ENCODE measurements at regions not wholly inside any gene's neighbourhood (a gene's known extent, or its start where the extent isn't known, plus 50 kb on each side); places are given as distances from the start of the nearest gene placed in this dataset.

DNA sequence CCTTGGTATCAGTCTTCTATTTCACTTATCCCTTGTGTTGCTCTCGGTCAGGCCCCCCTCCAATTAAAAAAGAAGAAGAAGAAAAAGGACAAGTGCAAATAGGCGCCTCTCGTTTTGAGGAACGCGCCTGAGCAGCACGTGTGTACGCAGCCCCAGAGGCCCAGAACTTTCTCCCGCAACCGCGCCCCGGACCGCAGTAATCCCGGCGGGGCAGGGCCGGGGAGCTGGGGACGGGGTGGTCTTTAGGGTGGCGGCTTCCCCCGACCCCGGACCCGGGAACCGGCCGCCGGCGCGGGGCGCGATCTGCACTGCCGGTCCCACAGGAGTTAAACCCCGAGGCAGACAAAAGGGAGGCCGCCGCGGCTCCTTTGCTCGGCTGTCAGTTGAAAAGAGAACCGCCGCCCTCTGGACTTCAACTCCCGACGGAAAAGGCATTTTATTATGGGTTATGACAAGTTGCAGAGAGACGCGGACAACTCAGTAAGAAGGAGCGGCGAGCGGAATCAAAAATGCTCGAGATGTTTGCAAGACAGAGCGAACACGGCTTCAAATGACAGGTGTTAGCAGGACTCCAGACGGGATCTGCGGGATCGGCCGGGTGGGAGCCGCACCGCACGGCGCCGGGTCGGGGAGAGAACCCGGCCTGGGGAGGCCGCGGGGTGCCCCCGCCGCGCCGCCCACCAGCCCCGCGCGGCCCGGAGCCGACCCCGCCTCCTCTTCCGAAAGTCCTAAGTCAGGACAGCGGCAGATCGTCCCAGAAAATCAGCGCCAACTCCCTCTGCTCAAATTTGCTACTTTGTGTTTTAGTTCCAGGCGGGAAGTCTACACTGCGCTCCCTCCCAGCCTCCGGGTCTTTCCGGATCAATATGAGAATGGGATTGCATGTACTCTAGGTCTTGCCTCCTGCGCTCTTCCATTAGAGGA lies 79.0 kb downstream of the NR2F2 start:
- in situ Hi-C loops (cut with HindIII; ENCODE audit: low pct_unique_long_range_greater_than_20kb, low sequenced_read_pairs), result no loop called here
- no peak for DNase-seq (ENCODE audit: low read depth in 1 of 2, low spot score in 1 of 2)
- no peak for TF ChIP-seq JUND (IDR thresholded peaks at IDR 0.05; ENCODE audit: low read depth)

DNA sequence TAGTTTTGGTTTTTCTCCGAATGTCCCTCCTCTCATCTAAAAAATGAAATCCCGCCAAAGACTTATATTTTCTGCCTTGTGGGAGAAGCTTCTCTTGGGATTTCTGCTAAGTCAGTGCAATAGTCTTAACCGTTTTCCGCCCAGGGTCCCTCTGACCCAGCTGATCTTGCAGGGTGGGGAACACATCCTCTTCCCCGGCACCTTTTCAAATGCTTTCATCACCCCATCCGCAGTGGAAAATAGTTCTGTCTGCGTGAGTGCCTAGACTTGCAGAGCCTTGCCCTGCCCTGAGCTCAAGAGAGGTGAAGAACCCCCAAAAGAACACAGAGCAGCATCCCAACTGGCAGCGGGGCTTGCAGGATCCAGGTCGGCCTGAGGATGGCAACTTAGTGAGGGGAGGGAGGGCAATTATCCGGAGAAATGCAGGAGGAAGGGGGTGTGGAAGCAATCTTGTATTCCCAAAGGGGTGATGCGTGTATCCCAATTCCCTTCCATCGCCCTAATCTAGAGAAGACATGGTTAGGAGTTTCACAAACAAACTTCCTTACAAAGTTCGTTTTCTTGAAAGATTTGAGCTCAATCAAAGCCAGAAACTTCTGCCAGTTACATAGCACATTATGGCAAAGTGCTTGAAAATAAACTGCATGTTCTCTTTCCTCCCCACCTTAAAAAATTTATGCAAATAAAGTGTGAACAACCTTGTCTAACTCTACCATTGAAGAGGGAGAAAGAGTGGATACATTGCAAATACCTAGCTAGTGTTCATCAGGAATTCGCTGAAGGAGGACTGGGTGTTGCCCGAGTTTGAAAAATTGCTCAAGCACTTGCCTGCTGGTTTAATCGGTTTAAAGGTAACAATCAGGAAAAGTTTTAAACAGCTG lies 79.9 kb downstream of the NR2F2 start:
- no peak for DNase-seq (ENCODE audit: low read depth in 1 of 2, low spot score in 1 of 2)
- in situ Hi-C loops (cut with HindIII; ENCODE audit: low pct_unique_long_range_greater_than_20kb, low sequenced_read_pairs), result no loop called here
- no peak for TF ChIP-seq JUND (IDR thresholded peaks at IDR 0.05; ENCODE audit: low read depth)

DNA sequence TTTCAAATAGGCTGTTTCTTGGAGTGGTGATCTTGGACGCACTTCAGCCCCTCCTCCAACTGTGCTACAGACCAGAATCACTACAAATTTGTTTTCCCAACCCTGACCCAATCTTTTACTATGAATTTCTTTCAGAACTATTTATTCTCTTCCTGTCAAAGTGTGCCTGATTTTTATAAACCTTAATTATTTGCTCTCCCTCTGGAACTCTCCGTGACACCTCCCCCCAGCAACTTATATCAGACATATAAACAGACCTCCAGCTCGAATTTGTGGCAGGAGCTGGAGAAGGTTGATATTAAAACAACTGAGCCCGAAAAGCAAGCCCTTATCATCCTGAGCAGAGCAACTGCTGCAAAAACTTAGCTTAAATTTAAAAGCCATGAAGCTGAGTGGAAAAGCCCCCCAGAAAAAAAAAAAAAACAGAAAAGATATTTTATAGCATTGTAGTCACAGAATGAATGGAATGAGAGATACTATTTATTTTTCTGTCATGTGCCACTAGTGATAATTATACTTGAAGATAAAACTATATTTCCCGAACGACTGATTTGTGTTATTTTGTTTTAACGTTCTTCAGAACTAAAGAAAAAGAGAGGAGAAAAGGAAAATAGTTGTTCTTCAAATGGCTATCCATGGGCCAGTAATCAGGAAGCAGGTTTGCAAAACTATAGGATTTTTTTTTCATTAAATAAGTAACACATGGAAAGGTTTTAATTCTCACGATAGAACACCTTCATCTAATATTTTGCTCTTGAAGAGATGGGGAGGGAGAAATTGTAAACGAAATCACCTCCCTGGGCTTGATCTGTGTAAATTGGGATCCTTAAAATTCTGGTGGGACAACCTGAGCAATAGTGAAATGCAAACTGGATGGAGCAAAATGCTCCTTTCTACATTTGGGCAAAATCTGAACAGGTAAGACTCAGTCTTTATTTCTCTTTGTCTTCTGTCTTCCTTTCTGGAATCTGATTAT lies 80.8 kb downstream of the NR2F2 start:
- no peak for TF ChIP-seq JUND (IDR thresholded peaks at IDR 0.05; ENCODE audit: low read depth)
- in situ Hi-C loops (cut with HindIII; ENCODE audit: low pct_unique_long_range_greater_than_20kb, low sequenced_read_pairs), result no loop called here
- no peak for DNase-seq (ENCODE audit: low read depth in 1 of 2, low spot score in 1 of 2)

DNA sequence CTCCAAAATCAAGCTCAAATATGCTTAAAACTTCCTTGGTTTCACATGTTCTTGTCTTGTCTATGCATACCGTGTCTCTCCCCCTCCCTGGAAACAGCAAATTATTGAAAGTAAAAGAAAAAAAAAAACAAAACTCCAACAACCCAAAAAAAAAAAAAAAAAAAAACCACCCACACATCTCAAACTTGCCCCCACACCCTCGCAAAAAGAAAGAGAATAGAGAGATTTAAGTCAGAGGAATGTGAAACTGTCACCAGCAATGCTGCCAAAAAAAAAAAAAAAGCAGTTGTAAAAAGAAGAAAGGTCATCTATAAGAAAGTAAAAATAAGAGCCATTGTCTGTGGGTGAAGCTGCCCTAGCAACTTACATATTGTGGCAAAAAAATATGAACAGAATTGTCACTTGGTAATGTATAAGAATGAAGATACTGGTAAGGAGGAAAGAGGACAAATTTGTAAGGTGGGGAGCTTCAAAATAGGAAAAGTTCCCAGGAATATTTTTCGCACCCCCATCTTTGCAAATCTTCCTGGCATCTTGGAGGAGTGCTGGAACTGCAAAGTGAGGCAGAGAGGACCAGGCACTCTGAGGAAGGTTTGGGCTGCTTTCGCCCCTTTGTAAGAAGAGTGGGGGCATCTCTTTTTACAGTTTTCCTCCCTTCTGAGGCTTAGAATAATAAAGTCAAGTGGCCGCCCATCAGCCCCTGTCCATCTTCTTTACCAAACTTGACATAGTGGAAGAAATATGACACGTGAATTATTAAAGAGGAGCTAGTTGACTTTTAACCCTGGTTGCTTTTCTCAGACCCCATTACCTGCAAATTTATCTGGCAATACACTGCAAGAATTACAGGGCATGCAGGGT lies 81.8 kb downstream of the NR2F2 start:
- in situ Hi-C loops (cut with HindIII; ENCODE audit: low pct_unique_long_range_greater_than_20kb, low sequenced_read_pairs), result no loop called here
- no peak for DNase-seq (ENCODE audit: low read depth in 1 of 2, low spot score in 1 of 2)
- no peak for TF ChIP-seq JUND (IDR thresholded peaks at IDR 0.05; ENCODE audit: low read depth)

DNA sequence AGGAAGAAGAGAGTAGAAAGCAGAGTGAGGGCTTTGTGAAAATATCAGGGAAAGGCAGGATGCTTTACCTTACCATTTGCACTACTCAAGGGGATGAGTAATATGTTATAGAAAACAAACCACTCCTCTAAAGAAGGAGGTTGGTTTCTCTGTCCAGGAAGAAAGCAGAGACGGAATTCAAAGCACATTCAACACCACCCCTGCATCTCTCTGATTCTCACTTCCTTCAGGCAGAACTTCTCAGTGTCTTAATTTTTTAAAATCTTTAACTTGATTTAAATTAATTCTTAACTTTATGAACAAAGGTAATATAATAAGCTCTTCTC lies 82.4 kb downstream of the NR2F2 start:
- in situ Hi-C loops (cut with HindIII; ENCODE audit: low pct_unique_long_range_greater_than_20kb, low sequenced_read_pairs), result no loop called here
- no peak for TF ChIP-seq JUND (IDR thresholded peaks at IDR 0.05; ENCODE audit: low read depth)
- DNase-seq (ENCODE audit: low read depth in 1 of 2, low spot score in 1 of 2), result no peak

DNA sequence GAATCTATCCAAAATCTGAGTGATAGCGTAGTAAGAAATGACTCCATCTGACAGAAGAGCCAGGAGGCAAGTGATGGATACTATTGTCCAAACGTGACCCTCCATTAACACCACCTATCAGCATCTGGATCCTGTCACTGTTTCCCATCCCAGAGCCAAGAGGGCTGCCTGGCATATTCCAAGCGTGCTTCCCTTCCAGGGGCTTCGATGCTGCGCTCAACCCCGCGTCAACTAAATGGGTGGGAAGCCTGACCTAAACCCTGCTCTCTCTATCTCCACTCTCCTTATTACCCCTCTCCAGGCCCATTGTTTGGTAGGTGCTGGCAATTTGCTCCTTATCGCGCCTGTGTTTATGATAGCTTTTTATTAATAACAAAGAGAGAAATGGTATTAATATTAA lies 83.2 kb downstream of the NR2F2 start:
- DNase-seq (ENCODE audit: low read depth in 1 of 2, low spot score in 1 of 2), result no peak
- no peak for TF ChIP-seq JUND (IDR thresholded peaks at IDR 0.05; ENCODE audit: low read depth)
- in situ Hi-C loops (cut with HindIII; ENCODE audit: low pct_unique_long_range_greater_than_20kb, low sequenced_read_pairs), result no loop called here

DNA sequence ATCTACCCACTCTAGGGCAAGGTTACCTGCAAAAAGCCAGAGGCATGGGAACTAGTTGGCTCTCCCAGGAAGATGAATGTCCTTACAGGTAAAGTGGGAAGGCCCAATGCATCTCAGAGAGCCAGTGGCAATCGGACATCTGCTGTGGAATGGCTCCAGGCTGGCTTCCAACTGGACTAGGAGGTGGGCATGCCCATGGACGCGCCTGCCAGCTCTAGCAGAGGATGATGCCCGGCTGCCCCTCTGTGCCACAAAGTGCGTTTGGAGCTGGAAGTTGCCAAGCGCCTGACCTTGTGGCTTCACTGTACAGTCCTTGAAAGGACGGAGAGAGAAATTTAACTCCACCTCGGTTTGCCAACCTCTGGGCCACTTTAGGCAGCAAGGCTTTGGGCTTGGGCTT lies 84.4 kb downstream of the NR2F2 start:
- DNase-seq (ENCODE audit: low read depth in 1 of 2, low spot score in 1 of 2), result no peak
- in situ Hi-C loops (cut with HindIII; ENCODE audit: low pct_unique_long_range_greater_than_20kb, low sequenced_read_pairs), result no loop called here

DNA sequence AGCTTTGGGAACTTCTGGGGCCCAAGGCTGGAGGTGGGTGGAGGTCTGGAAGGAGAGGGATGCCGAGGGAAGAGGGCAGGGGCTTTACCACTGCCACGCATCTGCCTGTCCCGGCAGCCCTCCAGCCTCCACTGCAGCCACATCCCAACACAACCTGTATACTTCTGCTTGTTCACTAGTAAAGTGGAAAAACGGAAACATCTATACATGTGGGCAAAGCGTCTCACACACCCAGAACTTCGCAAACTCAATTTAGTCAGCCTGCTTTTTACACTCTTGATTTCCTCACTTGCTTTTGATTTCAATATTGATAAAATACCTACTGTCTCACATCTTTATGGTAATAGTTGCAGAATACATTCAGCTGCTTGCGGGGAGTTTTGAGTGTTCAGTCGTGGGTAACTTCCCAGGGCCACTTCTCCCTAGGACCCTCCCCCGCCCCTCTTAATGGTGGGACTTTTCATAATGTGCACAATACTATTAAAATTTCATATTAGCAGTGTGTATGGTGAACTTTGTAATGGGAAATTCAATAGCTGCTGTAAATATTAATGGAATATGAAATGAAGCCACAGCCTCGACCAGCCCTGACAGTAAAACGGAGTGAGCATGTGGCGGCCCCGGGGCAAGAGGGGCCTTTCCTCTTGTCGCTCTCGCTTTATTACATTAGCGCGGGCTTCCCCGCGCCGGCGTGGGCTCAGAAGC lies 85.2 kb downstream of the NR2F2 start:
- in situ Hi-C loops (cut with HindIII; ENCODE audit: low pct_unique_long_range_greater_than_20kb, low sequenced_read_pairs), result no loop called here
- DNase-seq (ENCODE audit: low read depth in 1 of 2, low spot score in 1 of 2), result no peak
- TF ChIP-seq JUND (IDR thresholded peaks at IDR 0.05; ENCODE audit: low read depth), result no peak

More for the DNA sequence above, 84.4 kb downstream of the NR2F2 start:
- no peak for TF ChIP-seq JUND (IDR thresholded peaks at IDR 0.05; ENCODE audit: low read depth)

DNA sequence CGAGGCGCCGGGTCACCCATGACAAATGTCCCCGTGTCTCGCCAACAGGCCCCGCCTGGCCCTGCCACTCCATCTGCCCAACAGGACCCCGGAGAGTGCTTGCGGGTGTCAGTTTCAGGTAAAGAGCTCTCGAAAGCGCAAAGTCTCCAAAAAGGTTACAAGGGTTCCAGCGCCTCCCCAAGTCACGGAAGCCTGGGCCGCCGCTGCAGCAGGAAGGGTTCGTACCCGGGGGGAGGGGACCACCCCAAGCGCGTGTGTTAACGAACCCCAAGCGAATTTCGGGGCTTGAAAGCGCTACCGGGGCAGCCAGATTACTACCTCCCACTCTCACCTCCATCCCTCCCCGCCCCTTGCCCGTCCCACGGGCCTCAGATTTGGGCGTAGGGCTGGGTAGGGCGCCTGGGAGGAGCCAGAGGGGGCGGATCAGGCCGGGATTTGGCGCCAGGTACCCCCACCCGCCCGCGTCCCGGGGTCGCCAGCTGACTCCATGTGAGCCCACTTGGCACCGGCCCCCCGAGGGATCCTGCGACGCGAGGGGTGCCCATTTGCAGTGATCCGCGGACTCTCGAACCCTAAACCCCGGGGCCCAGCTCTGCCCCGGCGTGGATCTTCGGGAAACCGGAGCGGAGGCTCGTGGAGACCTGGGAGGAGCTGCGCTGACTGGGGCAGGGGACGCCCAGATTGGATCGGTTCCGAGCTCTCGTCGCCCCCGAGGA lies 85.9 kb downstream of the NR2F2 start:
- no peak for DNase-seq (ENCODE audit: low read depth in 1 of 2, low spot score in 1 of 2)
- no peak for TF ChIP-seq JUND (IDR thresholded peaks at IDR 0.05; ENCODE audit: low read depth)
- in situ Hi-C loops (cut with HindIII; ENCODE audit: low pct_unique_long_range_greater_than_20kb, low sequenced_read_pairs), result no loop called here

DNA sequence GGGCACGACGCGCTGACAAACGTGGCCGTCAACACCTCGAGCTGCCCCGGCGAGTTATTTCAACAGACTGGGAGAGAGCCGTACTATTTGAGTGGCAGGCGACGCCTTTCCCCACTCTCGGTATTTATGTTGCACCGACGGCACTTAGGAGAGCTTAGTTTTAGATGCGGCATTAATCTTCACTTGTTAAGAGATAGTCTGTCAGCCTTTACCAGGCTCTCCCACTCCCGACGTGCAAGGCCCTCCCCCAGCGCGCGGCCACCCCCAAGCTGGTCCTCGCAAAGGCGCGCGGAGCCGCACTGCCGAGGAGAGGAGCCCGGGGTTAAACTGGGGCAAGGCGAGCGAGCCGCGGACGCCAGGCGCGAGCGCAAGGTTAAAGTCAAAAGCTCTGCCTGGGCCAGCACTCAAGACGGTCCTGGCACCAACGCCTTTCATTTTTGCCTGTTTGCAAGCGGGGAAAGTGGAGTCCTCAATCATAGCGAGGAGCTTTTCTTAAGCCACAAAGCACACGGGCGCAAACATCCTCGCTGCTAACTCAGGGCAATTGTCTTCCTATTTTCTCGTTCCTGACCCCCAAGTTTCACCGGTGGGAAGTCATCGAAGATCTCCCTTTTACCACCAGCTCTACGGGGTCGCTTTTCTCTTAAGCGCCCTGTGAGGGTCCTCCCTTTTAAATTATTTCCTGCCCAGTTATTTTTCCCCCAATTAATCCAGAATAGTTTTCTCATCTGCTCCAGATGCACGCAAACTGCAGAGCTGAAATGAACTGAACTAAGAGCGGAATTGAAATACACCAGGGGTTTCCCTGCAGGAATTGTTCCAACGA lies 86.6 kb downstream of the NR2F2 start:
- TF ChIP-seq JUND (IDR thresholded peaks at IDR 0.05; ENCODE audit: low read depth), result no peak
- in situ Hi-C loops (cut with HindIII; ENCODE audit: low pct_unique_long_range_greater_than_20kb, low sequenced_read_pairs), result no loop called here
- no peak for DNase-seq (ENCODE audit: low read depth in 1 of 2, low spot score in 1 of 2)

All from T47D (cell line).